Pancreas (tissue), 10 donors: ENCODE measurements at regions not wholly inside any gene's neighbourhood (a gene's known extent, or its start where the extent isn't known, plus 50 kb on each side); places are given as distances from the start of the nearest gene placed in this dataset.
"Not testable (repeated sequence)": the region's sequence is repeated elsewhere in the genome, so short reads cannot be mapped to it uniquely, and the experiment has no call there.

Experiments
- ATAC-seq, 4 donors: fragments of 200-7000 bp; cut with Tn5 transposase; one replicate each; pipeline versions ENCODE4 v1.8.0 to v1.9.1; 2020; ENCODE audit warnings: mild to moderate bottlenecking in 4 of 4, moderate library complexity in 4 of 4
- DNase-seq, 6 donors: peaks; one replicate each; pipeline ENCODE4 v3.0.0-alpha.2; 2020
- FAIRE-seq: peaks from 2 replicates; lab custom pipeline; 2012; peaks lifted over from hg19 to GRCh38; lab: Jason Lieb, UNC
- H3K27ac ChIP-seq, 4 donors: fragments of 200-600 bp; sonication (generic); 1 replicate in 3 of 4; 2 replicates in 1 of 4; pipeline versions ENCODE4 v1.5.0 to v1.8.0; 2020
- H3K27me3 ChIP-seq, 4 donors: fragments of 200-600 bp; one replicate each; pipeline ENCODE4 v1.8.0; 2021
- H3K36me3 ChIP-seq, 3 donors: fragments of 200-600 bp; sonication (generic) in 1 of 3; one replicate each; pipeline versions ENCODE4 v1.5.0 to v1.8.0; 2020 to 2021
- H3K4me1 ChIP-seq, 3 donors: fragments of 200-600 bp; one replicate each; pipeline ENCODE4 v1.8.0; 2021
- H3K4me3 ChIP-seq, 4 donors: fragments of 200-600 bp; sonication (generic) in 2 of 4; one replicate each; pipeline versions ENCODE4 v1.5.0 to v1.8.0; 2020 to 2021
- H3K9me3 ChIP-seq, 4 donors: fragments of 200-600 bp; one replicate each; pipeline ENCODE4 v1.8.0; 2021
- WGBS, 2 donors: extraction: QIAGEN DNeasy Blood & Tissue Kit; methylation state at CpG; one replicate each; pipeline ENCODE4 v1.1.7; 2013; 5-methylcytosine and 5-hydroxymethylcytosine counted together
- intact Hi-C, 3 donors: fragments of 100-400 bp; cut with DNase I; formaldehyde crosslinking; loops; one replicate each; pipeline versions ENCODE4 v1.11.1 to v1.14.2; 2022
- TF ChIP-seq, protein P1 (sequence below), 4 donors: fragments of 200-600 bp; sonication (generic) in 3 of 4; IDR thresholded peaks; one replicate each; pipeline versions ENCODE4 v1.5.0 to v1.8.0; 2021; ENCODE audit warnings: antibody characterized with exemption in 4 of 4
- donor health status: healthy with polysubstance abuse.
- donor health status: DM: no; HTN: no; CAD: no; lungs with moderate emphysema.
- donor health status: DM: no; HTN: no; CAD: no.
- donor health status: control.
- donor health status: control.
- donor health status: Bipolar disorder and iron deficiency.
- donor health status: DM: yes; HTN: yes; CAD: no.
- donor health status: DM: no; HTN: no; CAD: no.
- donor health status: DM: no; HTN: no; CAD: no.
- donor health status: DM: yes; HTN: yes; CAD: no.

DNA sequence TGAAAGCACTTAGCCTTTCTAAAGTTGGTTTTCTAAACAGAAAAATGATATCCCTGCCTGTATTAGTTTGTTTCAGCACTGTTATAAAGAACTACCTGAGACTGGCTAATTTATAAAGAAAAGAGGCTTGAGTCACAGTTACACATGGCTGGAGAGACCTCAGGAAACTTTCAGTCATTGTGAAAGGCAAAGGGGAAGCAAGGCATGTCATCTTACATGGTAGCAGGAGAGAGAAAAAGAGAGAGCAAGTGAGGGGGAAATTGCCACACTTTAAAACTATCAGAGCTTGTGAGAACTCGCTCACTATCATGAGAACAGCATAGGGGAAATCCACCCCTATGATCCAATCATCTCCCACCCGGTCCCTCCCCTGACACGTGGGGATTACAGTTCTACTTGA, 64.9 kb downstream of the FAM170A start:
- H3K4me3 ChIP-seq, result no peak overlapping the region
- ATAC-seq, result no peak
- WGBS, 2 donors, result 73 to 78% methylated on average over 3 of the region's 3 CpGs
- H3K4me1 ChIP-seq, result no peaks in the 10 kb centered on the region
- no peaks in the 10 kb centered on the region for H3K36me3 ChIP-seq
- no peak for FAIRE-seq
- no peak overlapping the region for H3K27ac ChIP-seq
- no peaks in the 10 kb centered on the region for H3K27me3 ChIP-seq
- DNase-seq, result no peak
- intact Hi-C loops, result no loop called here
- TF ChIP-seq, protein P1, sequence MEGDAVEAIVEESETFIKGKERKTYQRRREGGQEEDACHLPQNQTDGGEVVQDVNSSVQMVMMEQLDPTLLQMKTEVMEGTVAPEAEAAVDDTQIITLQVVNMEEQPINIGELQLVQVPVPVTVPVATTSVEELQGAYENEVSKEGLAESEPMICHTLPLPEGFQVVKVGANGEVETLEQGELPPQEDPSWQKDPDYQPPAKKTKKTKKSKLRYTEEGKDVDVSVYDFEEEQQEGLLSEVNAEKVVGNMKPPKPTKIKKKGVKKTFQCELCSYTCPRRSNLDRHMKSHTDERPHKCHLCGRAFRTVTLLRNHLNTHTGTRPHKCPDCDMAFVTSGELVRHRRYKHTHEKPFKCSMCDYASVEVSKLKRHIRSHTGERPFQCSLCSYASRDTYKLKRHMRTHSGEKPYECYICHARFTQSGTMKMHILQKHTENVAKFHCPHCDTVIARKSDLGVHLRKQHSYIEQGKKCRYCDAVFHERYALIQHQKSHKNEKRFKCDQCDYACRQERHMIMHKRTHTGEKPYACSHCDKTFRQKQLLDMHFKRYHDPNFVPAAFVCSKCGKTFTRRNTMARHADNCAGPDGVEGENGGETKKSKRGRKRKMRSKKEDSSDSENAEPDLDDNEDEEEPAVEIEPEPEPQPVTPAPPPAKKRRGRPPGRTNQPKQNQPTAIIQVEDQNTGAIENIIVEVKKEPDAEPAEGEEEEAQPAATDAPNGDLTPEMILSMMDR (IDR thresholded peaks at IDR 0.05), result no peak
- no peaks in the 10 kb centered on the region for H3K9me3 ChIP-seq

DNA sequence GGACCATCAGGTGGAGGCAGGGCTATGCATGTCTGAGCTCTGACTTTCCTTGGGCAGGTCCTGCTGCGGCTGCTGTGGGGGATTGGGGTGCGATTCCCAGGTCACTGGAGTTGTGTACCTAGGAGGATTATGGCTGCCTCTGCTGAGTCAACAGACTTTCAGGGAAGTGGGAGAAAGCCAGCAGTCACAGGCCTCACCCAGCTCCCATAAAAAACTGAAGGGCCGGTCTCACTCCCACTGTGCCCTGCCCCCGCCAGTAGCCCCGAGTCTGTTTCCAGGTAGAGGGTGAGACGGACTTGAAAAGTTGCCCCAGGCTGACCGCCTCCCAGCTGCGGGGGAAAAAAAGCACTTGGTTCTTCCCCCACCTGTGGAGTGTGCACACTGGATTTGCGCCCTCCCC, 76.7 kb downstream of the FAM170A start:
- H3K9me3 ChIP-seq, result no peaks in the 10 kb centered on the region
- ATAC-seq (no peak), FAIRE-seq (no peak), DNase-seq (peak in 1 of 6 donors; percentile 29)
- no peak overlapping the region for H3K4me3 ChIP-seq
- H3K4me1 ChIP-seq, result no peaks in the 10 kb centered on the region
- intact Hi-C loops, result no loop called here
- H3K27ac ChIP-seq, result no peak overlapping the region
- no peaks in the 10 kb centered on the region for H3K27me3 ChIP-seq
- WGBS, 2 donors, result 82 to 88% methylated on average over 9 of the region's 9 CpGs
- H3K36me3 ChIP-seq, result no peaks in the 10 kb centered on the region
- TF ChIP-seq, protein P1 (IDR thresholded peaks at IDR 0.05), result no peak

DNA sequence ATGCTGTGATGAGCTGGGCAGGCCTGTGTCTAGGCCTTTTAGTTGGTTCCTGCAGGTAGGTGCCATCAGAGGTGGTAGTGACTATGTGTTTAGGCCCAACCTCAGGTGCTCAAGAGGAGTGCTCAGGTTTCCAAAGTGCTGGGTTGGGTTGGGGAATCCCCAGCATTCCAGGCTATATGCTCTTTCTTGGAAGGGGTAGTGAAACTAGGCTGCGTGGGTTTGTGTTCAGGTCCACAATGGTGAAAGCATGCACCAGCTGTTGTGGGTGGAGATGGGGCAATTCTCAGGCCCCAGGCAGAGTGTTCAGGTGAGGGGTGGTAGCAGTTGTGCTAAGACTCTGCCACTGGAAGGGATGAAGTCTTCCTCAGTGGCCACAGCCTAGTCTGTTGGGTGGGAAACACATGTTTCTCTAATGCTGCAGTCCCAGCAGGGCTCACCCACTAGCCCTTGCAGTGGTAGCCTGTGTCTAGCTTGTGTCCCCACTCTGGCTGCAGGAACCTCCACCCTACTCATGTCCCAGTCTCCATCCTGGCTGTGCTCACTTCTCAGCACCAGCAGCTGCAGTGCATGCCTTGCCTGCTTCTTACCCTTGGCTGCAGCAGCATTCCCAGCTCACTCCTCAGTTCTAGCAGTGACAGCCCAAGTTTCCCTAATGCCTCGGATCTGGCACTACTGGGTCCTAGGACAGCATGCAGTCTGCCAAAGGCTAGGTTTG, 78.9 kb downstream of the FAM170A start:
- no peaks in the 10 kb centered on the region for H3K9me3 ChIP-seq
- intact Hi-C loops, result no loop called here
- no peaks in the 10 kb centered on the region for H3K4me1 ChIP-seq
- H3K27ac ChIP-seq, result no peak overlapping the region
- H3K27me3 ChIP-seq, result no peaks in the 10 kb centered on the region
- peak in 1 of 6 donors; percentile 19 for DNase-seq
- no peaks in the 10 kb centered on the region for H3K36me3 ChIP-seq
- 80 to 86% methylated on average over 2 of the region's 2 CpGs for WGBS, 2 donors
- H3K4me3 ChIP-seq, result no peak overlapping the region
- FAIRE-seq, result no peak
- no peak for ATAC-seq
- TF ChIP-seq, protein P1 (IDR thresholded peaks at IDR 0.05), result no peak

DNA sequence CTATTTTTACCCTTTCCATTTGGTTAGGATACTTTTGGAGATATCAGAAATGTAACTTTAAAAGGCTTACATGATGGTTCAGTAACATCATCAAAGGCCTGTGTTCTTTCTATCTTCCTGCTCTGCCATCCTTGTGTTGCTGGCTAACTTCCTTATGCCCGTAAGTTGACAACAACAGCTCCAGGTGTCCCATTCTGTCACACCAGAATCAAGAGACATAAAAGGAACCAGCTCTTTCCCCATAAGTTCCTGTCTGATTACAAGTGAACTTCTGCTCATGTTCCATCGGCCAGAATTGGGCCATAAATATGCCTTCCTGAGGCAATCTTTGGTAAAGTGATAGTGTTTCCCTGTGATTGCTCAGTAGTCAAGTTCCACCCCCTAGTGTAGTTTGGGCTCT, 92.4 kb downstream of the FAM170A start:
- ATAC-seq, result no peak
- Histone ChIP-seq H3K4me1 (no peaks in the 10 kb centered on the region), H3K4me3 (no peak overlapping the region), H3K27me3 (no peaks in the 10 kb centered on the region), H3K27ac (no peak overlapping the region), H3K9me3 (no peaks in the 10 kb centered on the region), H3K36me3 (no peaks in the 10 kb centered on the region)
- 70 to 73% methylated on average over 2 of the region's 2 CpGs for WGBS, 2 donors
- no peak for DNase-seq
- intact Hi-C loops, result no loop called here
- TF ChIP-seq, protein P1 (IDR thresholded peaks at IDR 0.05), result no peak
- no peak for FAIRE-seq

DNA sequence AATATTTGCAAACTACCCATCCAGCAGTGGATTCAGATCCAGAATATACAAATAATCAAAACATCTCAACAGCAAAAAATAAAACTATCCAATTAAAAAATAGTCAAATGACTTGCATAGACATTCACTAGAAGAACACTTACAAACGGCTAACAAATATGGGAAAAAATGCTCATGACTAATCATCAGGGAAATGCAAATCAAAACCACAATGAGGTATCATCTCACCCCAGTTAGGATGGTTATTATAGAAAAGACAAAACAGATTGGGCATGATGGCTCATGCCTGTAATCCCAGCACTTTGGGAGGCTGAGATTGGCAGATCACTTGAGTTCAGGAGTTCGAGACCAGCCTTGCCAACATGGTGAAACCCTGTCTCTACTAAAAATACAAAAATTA, 95.9 kb downstream of the FAM170A start:
- not testable (repeated sequence) for ATAC-seq, DNase-seq, FAIRE-seq

More for the DNA sequence above, 95.9 kb downstream of the FAM170A start:
- H3K9me3 ChIP-seq, H3K4me1 ChIP-seq, intact Hi-C loops, H3K4me3 ChIP-seq, H3K27me3 ChIP-seq, H3K27ac ChIP-seq, H3K36me3 ChIP-seq: not testable (repeated sequence)
- WGBS, 2 donors, result 79 to 88% methylated on average over 2 of the region's 2 CpGs
